Lung (tissue), 11 donors: ENCODE measurements at regions not wholly inside any gene's neighbourhood (a gene's known extent, or its start where the extent isn't known, plus 50 kb on each side); places are given as distances from the start of the nearest gene placed in this dataset.

ENCODE experiments used
- ATAC-seq: fragments of 200-7000 bp; cut with Tn5 transposase; one replicate; pipeline ENCODE4 v1.9.1; 2020; ENCODE audit warnings: moderate number of reproducible peaks; ENCODE audit not compliant: insufficient read depth, low FRiP score
- DNase-seq, 3 donors: peaks; one replicate each; pipeline ENCODE4 v3.0.0-alpha.2; 2013 to 2017
- H3K27ac ChIP-seq, 2 donors: one replicate each; pipeline ENCODE4 v1.5.1; 2013; ENCODE audit warnings: mild to moderate bottlenecking in 2 of 2, moderate library complexity in 2 of 2, control low read depth in 1 of 2, inconsistent platforms in 1 of 2, low read depth in 1 of 2, low read length in 1 of 2
- H3K27me3 ChIP-seq, 3 donors: one replicate each; pipeline ENCODE4 v1.5.1; 2013; ENCODE audit warnings: low read length in 2 of 3; ENCODE audit not compliant: control insufficient read depth in 3 of 3, insufficient read depth in 3 of 3
- H3K36me3 ChIP-seq, 4 donors: one replicate each; pipeline ENCODE4 v1.5.1; 2013; ENCODE audit warnings: low read length in 4 of 4, mild to moderate bottlenecking in 1 of 4, moderate library complexity in 1 of 4; ENCODE audit not compliant: control insufficient read depth in 4 of 4, insufficient read depth in 4 of 4
- H3K4me1 ChIP-seq, 5 donors: one replicate each; pipeline ENCODE4 v1.5.1; 2013; ENCODE audit warnings: low read length in 5 of 5, mild to moderate bottlenecking in 2 of 5, moderate library complexity in 1 of 5; ENCODE audit not compliant: control insufficient read depth in 5 of 5, insufficient read depth in 5 of 5
- H3K4me3 ChIP-seq: one replicate; pipeline ENCODE4 v1.5.1; 2013; ENCODE audit warnings: mild to moderate bottlenecking, control low read depth, moderate library complexity
- H3K9ac ChIP-seq, 2 donors: one replicate each; pipeline ENCODE4 v1.5.1; 2013; ENCODE audit warnings: low read length in 2 of 2, control low read depth in 1 of 2; ENCODE audit not compliant: insufficient read depth in 1 of 2
- H3K9me3 ChIP-seq, 4 donors: one replicate each; pipeline ENCODE4 v1.5.1; 2013; ENCODE audit warnings: low read length in 3 of 4, mild to moderate bottlenecking in 1 of 4, moderate library complexity in 1 of 4; ENCODE audit not compliant: control insufficient read depth in 4 of 4, insufficient read depth in 3 of 4
- WGBS, 2 donors: extraction: QIAGEN DNeasy Blood & Tissue Kit; methylation state at CpG; one replicate each; pipeline ENCODE4 v1.1.7; 2013; 5-methylcytosine and 5-hydroxymethylcytosine counted together
- TF ChIP-seq, protein P1 (sequence below): IDR thresholded peaks from 2 replicates; pipeline ENCODE4 v1.5.1; 2012; ENCODE audit warnings: mild to moderate bottlenecking; ENCODE audit errors: control extremely low read depth, extremely low read depth
- donor health status: control.
- donor health status: control.
- donor health status: Bipolar disorder and iron deficiency.
- donor health status: healthy.
- donor health status: DM: yes; HTN: yes; CAD: no.

DNA sequence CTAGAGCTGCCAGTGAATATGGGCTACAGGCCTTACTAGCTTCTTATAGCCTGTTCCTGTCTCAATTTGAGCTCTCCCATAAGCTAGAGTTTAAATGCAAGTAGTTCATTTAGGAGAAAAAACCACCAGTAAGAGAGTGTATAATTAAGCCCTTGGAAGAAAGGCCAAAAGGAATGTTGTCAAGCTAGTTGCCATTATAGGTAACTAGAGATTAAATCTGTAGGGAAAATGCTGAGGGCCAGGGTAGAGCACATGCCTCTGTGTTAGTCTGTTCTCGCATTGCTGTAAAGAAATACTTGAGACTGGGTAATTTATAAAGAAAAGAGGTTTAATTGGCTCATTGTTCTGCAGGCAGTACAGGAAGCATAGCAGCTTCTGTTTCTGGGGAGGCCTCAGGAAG is 410.2 kb downstream of the MID1IP1 start:
- H3K9me3 ChIP-seq, result no peaks in the 10 kb centered on the region
- no peaks in the 10 kb centered on the region for H3K4me1 ChIP-seq
- peaks cover 0 to 29% (median 4%) of the 10 kb centered on the region in 3 donors for H3K27me3 ChIP-seq
- no peak overlapping the region for H3K9ac ChIP-seq
- 79 to 82% methylated on average over 1 of the region's 1 CpG for WGBS, 2 donors
- no peak overlapping the region for H3K27ac ChIP-seq
- no peak overlapping the region for H3K4me3 ChIP-seq
- DNase-seq (no peak), ATAC-seq (no peak)
- TF ChIP-seq, protein P1, sequence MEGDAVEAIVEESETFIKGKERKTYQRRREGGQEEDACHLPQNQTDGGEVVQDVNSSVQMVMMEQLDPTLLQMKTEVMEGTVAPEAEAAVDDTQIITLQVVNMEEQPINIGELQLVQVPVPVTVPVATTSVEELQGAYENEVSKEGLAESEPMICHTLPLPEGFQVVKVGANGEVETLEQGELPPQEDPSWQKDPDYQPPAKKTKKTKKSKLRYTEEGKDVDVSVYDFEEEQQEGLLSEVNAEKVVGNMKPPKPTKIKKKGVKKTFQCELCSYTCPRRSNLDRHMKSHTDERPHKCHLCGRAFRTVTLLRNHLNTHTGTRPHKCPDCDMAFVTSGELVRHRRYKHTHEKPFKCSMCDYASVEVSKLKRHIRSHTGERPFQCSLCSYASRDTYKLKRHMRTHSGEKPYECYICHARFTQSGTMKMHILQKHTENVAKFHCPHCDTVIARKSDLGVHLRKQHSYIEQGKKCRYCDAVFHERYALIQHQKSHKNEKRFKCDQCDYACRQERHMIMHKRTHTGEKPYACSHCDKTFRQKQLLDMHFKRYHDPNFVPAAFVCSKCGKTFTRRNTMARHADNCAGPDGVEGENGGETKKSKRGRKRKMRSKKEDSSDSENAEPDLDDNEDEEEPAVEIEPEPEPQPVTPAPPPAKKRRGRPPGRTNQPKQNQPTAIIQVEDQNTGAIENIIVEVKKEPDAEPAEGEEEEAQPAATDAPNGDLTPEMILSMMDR, result no peak
- no peaks in the 10 kb centered on the region for H3K36me3 ChIP-seq

DNA sequence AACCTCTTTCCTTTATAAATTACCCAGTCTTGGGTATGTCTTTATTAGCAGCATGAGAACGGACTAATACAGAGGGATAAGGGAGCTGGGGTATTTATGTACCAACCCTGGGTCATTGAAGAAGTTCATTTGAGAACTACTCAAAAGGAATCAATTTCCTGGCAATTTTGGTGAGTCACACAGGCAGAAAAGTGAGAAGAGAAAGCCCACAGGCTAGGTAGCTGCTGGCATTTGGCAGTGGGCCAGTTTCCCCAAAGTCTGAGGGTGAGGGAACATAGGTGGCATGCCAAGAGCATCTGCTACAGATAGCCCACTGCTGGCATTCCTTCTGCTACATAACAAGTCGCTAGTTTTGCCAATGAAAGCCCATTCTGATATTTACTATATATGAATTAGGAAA is 411.2 kb downstream of the MID1IP1 start:
- ATAC-seq (no peak), DNase-seq (no peak)
- TF ChIP-seq, protein P1, result no peak
- no peak overlapping the region for H3K27ac ChIP-seq
- H3K9me3 ChIP-seq, result no peaks in the 10 kb centered on the region
- H3K27me3 ChIP-seq, result peaks cover 0 to 35% (median 4%) of the 10 kb centered on the region in 3 donors
- no peaks in the 10 kb centered on the region for H3K4me1 ChIP-seq
- H3K4me3 ChIP-seq, result no peak overlapping the region
- H3K9ac ChIP-seq, result no peak overlapping the region
- no peaks in the 10 kb centered on the region for H3K36me3 ChIP-seq
- 44 to 97% methylated on average over 2 of the region's 2 CpGs for whole genome bisulfite sequencing, 2 donors

DNA sequence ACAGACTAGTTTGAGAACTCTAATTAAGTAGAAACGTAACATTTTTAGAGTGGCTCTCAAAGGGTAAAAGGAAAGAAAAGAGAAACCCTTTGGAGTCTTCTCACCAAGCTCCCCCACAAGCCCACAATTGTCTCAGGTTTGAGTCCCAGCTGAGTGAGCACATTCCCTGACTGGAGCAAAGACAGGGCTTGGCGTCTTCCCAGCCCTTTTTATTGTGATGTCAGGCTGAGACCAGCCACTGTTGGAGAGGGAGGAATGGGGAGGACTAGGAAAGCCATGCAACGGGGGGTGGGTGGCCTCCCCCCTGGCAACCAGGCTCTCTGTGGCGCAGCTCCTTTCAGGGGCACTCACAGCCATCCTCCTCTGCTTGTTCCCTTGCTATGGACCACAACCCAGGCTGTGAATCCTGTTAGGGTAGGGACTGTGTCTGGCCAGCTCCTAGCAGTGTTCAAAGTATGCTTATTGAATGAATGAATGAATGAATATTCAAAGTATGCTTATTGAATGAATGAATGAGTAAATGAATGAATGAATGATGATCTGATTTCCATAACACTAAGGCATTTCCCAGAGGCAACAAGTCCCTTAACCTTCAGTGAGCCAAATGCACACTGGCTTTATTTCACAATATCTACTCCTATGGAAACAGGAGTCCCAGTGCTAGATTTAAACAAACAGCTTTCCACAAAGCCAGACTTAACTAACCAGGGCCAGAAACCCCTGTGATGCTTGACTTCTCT is 413.3 kb downstream of the MID1IP1 start:
- no peaks in the 10 kb centered on the region for H3K4me1 ChIP-seq
- H3K27me3 ChIP-seq, result peaks cover 8 to 44% (median 8%) of the 10 kb centered on the region in 3 donors
- no peak overlapping the region for H3K9ac ChIP-seq
- 55 to 86% methylated on average over 4 of the region's 4 CpGs for WGBS, 2 donors
- no peaks in the 10 kb centered on the region for H3K36me3 ChIP-seq
- H3K9me3 ChIP-seq, result no peaks in the 10 kb centered on the region
- no peak overlapping the region for H3K4me3 ChIP-seq
- TF ChIP-seq, protein P1, result no peak
- ATAC-seq (no peak), DNase-seq (peak in 2 of 3 donors; percentile 16 to 56)
- H3K27ac ChIP-seq, result no peak overlapping the region
